ENCODE measurements at regions not wholly inside any gene's neighbourhood (a gene's known extent, or its start where the extent isn't known, plus 50 kb on each side); places are given as distances from the start of the nearest gene placed in this dataset.

GRCh38 chr4:126779001-126779400 is 853.8 kb upstream of the INTU start:
- TF ChIP-seq CTCF (IDR thresholded peaks at IDR 0.05; ENCODE audit: low read length) (no peak), EZH2 (optimal IDR thresholded peaks at IDR 0.05; ENCODE audit: low read depth, low read length) (no peak)
